ENCODE measurements at regions not wholly inside any gene's neighbourhood (a gene's known extent, or its start where the extent isn't known, plus 50 kb on each side); places are given as distances from the start of the nearest gene placed in this dataset.

DNA sequence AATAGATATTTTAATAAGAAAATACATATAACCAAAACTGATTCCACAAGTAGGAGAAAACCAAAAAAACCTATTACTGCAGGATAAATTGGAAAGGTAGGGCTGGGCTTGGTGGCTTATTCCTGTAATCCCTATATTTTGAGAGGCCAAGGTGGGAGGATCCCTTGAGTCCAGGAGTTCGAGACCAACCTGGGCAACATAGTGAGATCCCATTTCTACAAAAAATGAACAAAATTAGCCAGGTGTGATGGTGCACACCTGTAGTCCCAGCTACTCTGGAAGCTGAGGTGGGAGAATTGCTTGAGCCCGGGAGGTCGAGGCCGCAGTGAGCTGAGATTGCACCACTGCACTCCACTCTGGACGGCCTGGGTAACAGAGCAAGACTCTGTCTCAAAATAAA is 189.2 kb upstream of the IER5L start:
- Histone ChIP-seq H3K36me3 (ENCODE audit: control insufficient read depth in 4 of 4, insufficient read depth in 3 of 4, low read depth in 1 of 4, low read length in 3 of 4) (no peaks in the 10 kb centered on the region), H3K9me3 (ENCODE audit: control insufficient read depth in 4 of 4, low read length in 3 of 4) (peaks cover 0 to 3% (median 0%) of the 10 kb centered on the region in 4 donors), H3K27ac (ENCODE audit: low read depth in 1 of 2, low read length in 2 of 2) (no peak overlapping the region), H3K27me3 (ENCODE audit: control insufficient read depth in 4 of 4, insufficient read depth in 4 of 4, low read length in 3 of 4) (no peaks in the 10 kb centered on the region), H3K4me3 (ENCODE audit: low read depth in 1 of 3, low read length in 3 of 3) (no peak overlapping the region), H3K4me1 (ENCODE audit: control insufficient read depth in 4 of 4, insufficient read depth in 4 of 4, low read length in 3 of 4) (peaks cover 0 to 6% (median 3%) of the 10 kb centered on the region in 4 donors), H3K9ac (ENCODE audit: low read depth in 1 of 2, low read length in 2 of 2) (no peak overlapping the region)
- 97% methylated on average over 5 of the region's 5 CpGs for WGBS
- no peak for DNase-seq (ENCODE audit: low spot score)
- no peak for TF ChIP-seq SP1 (IDR thresholded peaks at IDR 0.05)
- no peak for TF ChIP-seq HNF4G (IDR thresholded peaks at IDR 0.05)
- TF ChIP-seq JUND (IDR thresholded peaks at IDR 0.05): no peak
- TF ChIP-seq, protein P1, sequence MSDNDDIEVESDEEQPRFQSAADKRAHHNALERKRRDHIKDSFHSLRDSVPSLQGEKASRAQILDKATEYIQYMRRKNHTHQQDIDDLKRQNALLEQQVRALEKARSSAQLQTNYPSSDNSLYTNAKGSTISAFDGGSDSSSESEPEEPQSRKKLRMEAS (IDR thresholded peaks at IDR 0.05): no peak
- no peak for TF ChIP-seq RAD21 (IDR thresholded peaks at IDR 0.05)
- no peak for TF ChIP-seq CTCF (IDR thresholded peaks at IDR 0.05; ENCODE audit: low read depth, low read length, missing input control)

DNA sequence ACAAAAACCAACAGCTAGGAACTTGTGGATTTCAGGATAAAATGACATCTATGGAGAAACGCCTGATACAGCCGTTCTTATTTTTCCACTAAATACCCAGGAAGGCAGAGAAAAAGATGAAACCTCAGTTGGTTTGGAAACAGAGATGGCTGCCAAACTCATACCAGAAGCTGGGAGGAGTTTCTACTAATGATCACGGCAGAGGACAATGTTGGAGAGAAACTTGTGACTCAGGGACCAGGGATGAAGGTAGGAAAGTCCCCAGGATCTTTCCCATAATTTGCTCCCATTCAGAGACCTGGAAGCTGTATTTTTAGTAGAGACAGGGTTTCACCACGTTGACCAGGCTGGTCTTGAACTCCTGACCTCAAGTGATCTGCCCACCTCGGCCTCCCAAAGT is 187.1 kb upstream of the IER5L start:
- no peak for DNase-seq (ENCODE audit: low spot score)
- Histone ChIP-seq H3K27me3 (ENCODE audit: control insufficient read depth in 4 of 4, insufficient read depth in 4 of 4, low read length in 3 of 4) (no peaks in the 10 kb centered on the region), H3K4me1 (ENCODE audit: control insufficient read depth in 4 of 4, insufficient read depth in 4 of 4, low read length in 3 of 4) (peaks cover 0 to 6% (median 3%) of the 10 kb centered on the region in 4 donors), H3K9me3 (ENCODE audit: control insufficient read depth in 4 of 4, low read length in 3 of 4) (peaks cover 0 to 3% (median 0%) of the 10 kb centered on the region in 4 donors), H3K9ac (ENCODE audit: low read depth in 1 of 2, low read length in 2 of 2) (no peak overlapping the region), H3K4me3 (ENCODE audit: low read depth in 1 of 3, low read length in 3 of 3) (no peak overlapping the region), H3K27ac (ENCODE audit: low read depth in 1 of 2, low read length in 2 of 2) (no peak overlapping the region), H3K36me3 (ENCODE audit: control insufficient read depth in 4 of 4, insufficient read depth in 3 of 4, low read depth in 1 of 4, low read length in 3 of 4) (no peaks in the 10 kb centered on the region)
- WGBS: 70% methylated on average over 5 of the region's 5 CpGs
- TF ChIP-seq NR2F2 (IDR thresholded peaks at IDR 0.05) (no peak), RAD21 (IDR thresholded peaks at IDR 0.05) (no peak), TAF1 (conservative IDR thresholded peaks at IDR 0.05) (no peak), YY1 (IDR thresholded peaks at IDR 0.05) (no peak), EGR1 (IDR thresholded peaks at IDR 0.05; ENCODE audit: low read depth in 2 of 2) (no peak), CTCF (IDR thresholded peaks at IDR 0.05; ENCODE audit: low read depth, low read length, missing input control) (no peak), FOXA1 (IDR thresholded peaks at IDR 0.05) (no peak)

- WGBS: 94% methylated on average over 10 of the region's 10 CpGs
- no peak for TF ChIP-seq FOXA1 (IDR thresholded peaks at IDR 0.05)
- TF ChIP-seq JUND (IDR thresholded peaks at IDR 0.05): no peak
- TF ChIP-seq, protein P2, sequence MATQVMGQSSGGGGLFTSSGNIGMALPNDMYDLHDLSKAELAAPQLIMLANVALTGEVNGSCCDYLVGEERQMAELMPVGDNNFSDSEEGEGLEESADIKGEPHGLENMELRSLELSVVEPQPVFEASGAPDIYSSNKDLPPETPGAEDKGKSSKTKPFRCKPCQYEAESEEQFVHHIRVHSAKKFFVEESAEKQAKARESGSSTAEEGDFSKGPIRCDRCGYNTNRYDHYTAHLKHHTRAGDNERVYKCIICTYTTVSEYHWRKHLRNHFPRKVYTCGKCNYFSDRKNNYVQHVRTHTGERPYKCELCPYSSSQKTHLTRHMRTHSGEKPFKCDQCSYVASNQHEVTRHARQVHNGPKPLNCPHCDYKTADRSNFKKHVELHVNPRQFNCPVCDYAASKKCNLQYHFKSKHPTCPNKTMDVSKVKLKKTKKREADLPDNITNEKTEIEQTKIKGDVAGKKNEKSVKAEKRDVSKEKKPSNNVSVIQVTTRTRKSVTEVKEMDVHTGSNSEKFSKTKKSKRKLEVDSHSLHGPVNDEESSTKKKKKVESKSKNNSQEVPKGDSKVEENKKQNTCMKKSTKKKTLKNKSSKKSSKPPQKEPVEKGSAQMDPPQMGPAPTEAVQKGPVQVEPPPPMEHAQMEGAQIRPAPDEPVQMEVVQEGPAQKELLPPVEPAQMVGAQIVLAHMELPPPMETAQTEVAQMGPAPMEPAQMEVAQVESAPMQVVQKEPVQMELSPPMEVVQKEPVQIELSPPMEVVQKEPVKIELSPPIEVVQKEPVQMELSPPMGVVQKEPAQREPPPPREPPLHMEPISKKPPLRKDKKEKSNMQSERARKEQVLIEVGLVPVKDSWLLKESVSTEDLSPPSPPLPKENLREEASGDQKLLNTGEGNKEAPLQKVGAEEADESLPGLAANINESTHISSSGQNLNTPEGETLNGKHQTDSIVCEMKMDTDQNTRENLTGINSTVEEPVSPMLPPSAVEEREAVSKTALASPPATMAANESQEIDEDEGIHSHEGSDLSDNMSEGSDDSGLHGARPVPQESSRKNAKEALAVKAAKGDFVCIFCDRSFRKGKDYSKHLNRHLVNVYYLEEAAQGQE (IDR thresholded peaks at IDR 0.05): no peak
- TF ChIP-seq CTCF (IDR thresholded peaks at IDR 0.05; ENCODE audit: low read depth, low read length, missing input control): no peak
- TF ChIP-seq EGR1 (IDR thresholded peaks at IDR 0.05; ENCODE audit: low read depth in 2 of 2): no peak
- no peak for TF ChIP-seq NR2F2 (IDR thresholded peaks at IDR 0.05)
- no peak for TF ChIP-seq TAF1 (conservative IDR thresholded peaks at IDR 0.05)
- TF ChIP-seq RXRA (IDR thresholded peaks at IDR 0.05): no peak
- Histone ChIP-seq H3K4me1 (ENCODE audit: control insufficient read depth in 4 of 4, insufficient read depth in 4 of 4, low read length in 3 of 4) (peaks cover 0 to 6% (median 3%) of the 10 kb centered on the region in 4 donors), H3K36me3 (ENCODE audit: control insufficient read depth in 4 of 4, insufficient read depth in 3 of 4, low read depth in 1 of 4, low read length in 3 of 4) (no peaks in the 10 kb centered on the region), H3K9ac (ENCODE audit: low read depth in 1 of 2, low read length in 2 of 2) (no peak overlapping the region), H3K4me3 (ENCODE audit: low read depth in 1 of 3, low read length in 3 of 3) (no peak overlapping the region), H3K27ac (ENCODE audit: low read depth in 1 of 2, low read length in 2 of 2) (no peak overlapping the region), H3K27me3 (ENCODE audit: control insufficient read depth in 4 of 4, insufficient read depth in 4 of 4, low read length in 3 of 4) (no peaks in the 10 kb centered on the region), H3K9me3 (ENCODE audit: control insufficient read depth in 4 of 4, low read length in 3 of 4) (no peaks in the 10 kb centered on the region)
- DNase-seq (ENCODE audit: low spot score): no peak
Measured at GRCh38 chr9:129363216-129363873, 185.3 kb upstream of the IER5L start.
